HCT116 (cell line): ENCODE measurements at regions not wholly inside any gene's neighbourhood (a gene's known extent, or its start where the extent isn't known, plus 50 kb on each side); places are given as distances from the start of the nearest gene placed in this dataset.

Experiments used
- ATAC-seq: fragments of 200-7000 bp; cut with Tn5 transposase; 2 replicates; pipeline ENCODE4 v1.9.1; 2020; ENCODE audit warnings: mild to moderate bottlenecking, moderate library complexity
- BruUV-seq: library from RNA; stranded (reverse); fragments of 400-500 nt; replicated peaks from 2 replicates; lab custom pipeline; 2021; lab: Mats Ljungman, UMichigan
- CTCF ChIA-PET: fragments of 300-600 bp; sonication (Branson Sonifier 250); formaldehyde crosslinking; loops from one replicate; lab custom pipeline; 2021; ENCODE audit warnings: antibody characterized with exemption; lab: Charles Lee
- POLR2A ChIA-PET: fragments of 300-600, 350-600 bp; sonication (Branson Sonifier 250); formaldehyde crosslinking; loops from one replicate; lab custom pipeline; 2021; ENCODE audit warnings: antibody characterized with exemption; lab: Charles Lee
- RAD21 ChIA-PET, 2 experiments: fragments of 300-600 bp; sonication (Branson Sonifier 250); formaldehyde crosslinking; loops; one replicate each; lab custom pipeline; 2023; ENCODE audit warnings: low total read pairs in 2 of 2; ENCODE audit not compliant: uncharacterized antibody in 2 of 2, unreplicated experiment in 2 of 2, low non-redundant PET in 1 of 2; lab: Charles Lee
- DNase-seq: peaks from one replicate; pipeline ENCODE4 v3.0.0-alpha.2; 2010; ENCODE audit warnings: low read depth, low spot score
- H2AFZ ChIP-seq: fragments of 200-600 bp; shearing (Covaris generic), sonication (generic); 2 replicates; pipeline ENCODE4 v1.6.1; 2017; ENCODE audit warnings: low read depth, mixed run types, mixed read lengths, antibody characterized with exemption, low read length; ENCODE audit not compliant: poor library complexity, severe bottlenecking
- H3K27ac ChIP-seq: 2 replicates; pipeline ENCODE4 v1.5.1; 2012; ENCODE audit warnings: low read depth, low read length
- H3K27me3 ChIP-seq: fragments of 200-600 bp; sonication (generic); 2 replicates; pipeline ENCODE4 v1.6.1; 2016; ENCODE audit warnings: mixed run types, low read length, mixed read lengths; ENCODE audit not compliant: insufficient read depth
- H3K36me3 ChIP-seq, 2 experiments: fragments of 200-500 bp in 1 of 2; fragments of 200-600 bp in 1 of 2; sonication (Bioruptor generic) in 1 of 2; sonication (generic) in 1 of 2; 2 replicates each; pipeline versions ENCODE4 v1.5.1 to v1.6.1; 2014 to 2016; ENCODE audit warnings: low read length in 2 of 2, inconsistent platforms in 1 of 2, mixed read lengths in 1 of 2, mixed run types in 1 of 2; ENCODE audit not compliant: insufficient read depth in 2 of 2, control insufficient read depth in 1 of 2
- H3K4me1 ChIP-seq, 2 experiments: fragments of 200-600 bp in 1 of 2; sonication (generic) in 1 of 2; 2 replicates each; pipeline versions ENCODE4 v1.5.1 to v1.6.1; 2012 to 2017; ENCODE audit warnings: low read length in 2 of 2, inconsistent platforms in 1 of 2, mild to moderate bottlenecking in 1 of 2, mixed read lengths in 1 of 2, mixed run types in 1 of 2, moderate library complexity in 1 of 2; ENCODE audit not compliant: insufficient read depth in 2 of 2, control insufficient read depth in 1 of 2
- H3K4me2 ChIP-seq: fragments of 200-600 bp; sonication (generic); 2 replicates; pipeline ENCODE4 v1.6.1; 2017; ENCODE audit warnings: mixed run types, low read length, mixed read lengths
- H3K4me3 ChIP-seq, 2 experiments: fragments of 200-600 bp in 1 of 2; sonication (generic) in 1 of 2; replicated peaks in 1 of 2; 2 replicates each; pipeline ENCODE4 v1.5.1; 2011 to 2016; ENCODE audit warnings: low read length in 2 of 2, control low read depth in 1 of 2, low read depth in 1 of 2, mild to moderate bottlenecking in 1 of 2, mixed read lengths in 1 of 2, mixed run types in 1 of 2
- H3K79me2 ChIP-seq: fragments of 200-600 bp; sonication (generic); 2 replicates; pipeline ENCODE4 v1.6.1; 2017; ENCODE audit warnings: mild to moderate bottlenecking, mixed run types, low read length, moderate library complexity, mixed read lengths; ENCODE audit not compliant: insufficient read depth
- H3K9ac ChIP-seq: fragments of 200-600 bp; sonication (generic); 2 replicates; pipeline ENCODE4 v1.6.1; 2016; ENCODE audit warnings: low read length, mixed read lengths
- H3K9me2 ChIP-seq: fragments of 200-600 bp; sonication (generic), shearing (Covaris generic); 2 replicates; pipeline ENCODE4 v1.6.1; 2017; ENCODE audit warnings: mixed run types, mild to moderate bottlenecking, moderate library complexity; ENCODE audit not compliant: insufficient read depth
- H3K9me3 ChIP-seq, 2 experiments: fragments of 200-500 bp in 1 of 2; fragments of 200-600 bp in 1 of 2; sonication (Bioruptor generic) in 1 of 2; sonication (generic) in 1 of 2; 2 replicates each; pipeline ENCODE4 v1.6.1; 2014 to 2017; ENCODE audit warnings: low read length in 2 of 2, mixed read lengths in 2 of 2, inconsistent platforms in 1 of 2, low read depth in 1 of 2, mild to moderate bottlenecking in 1 of 2, mixed run types in 1 of 2, moderate library complexity in 1 of 2; ENCODE audit not compliant: control insufficient read depth in 1 of 2, insufficient read depth in 1 of 2
- H4K20me1 ChIP-seq: fragments of 200-600 bp; sonication (generic), shearing (Covaris generic); 2 replicates; pipeline ENCODE4 v1.6.1; 2017; ENCODE audit warnings: mixed run types, mild to moderate bottlenecking, moderate library complexity; ENCODE audit not compliant: insufficient read depth
- CBX3 ChIP-seq: IDR thresholded peaks from 2 replicates; pipeline ENCODE4 v1.6.1; 2012; ENCODE audit warnings: low read depth
- CEBPB ChIP-seq: IDR thresholded peaks from 2 replicates; pipeline ENCODE4 v1.6.1; 2012; ENCODE audit warnings: low read depth
- EGR1 ChIP-seq: IDR thresholded peaks from 2 replicates; pipeline ENCODE4 v1.6.1; 2012; ENCODE audit warnings: low read depth
- EZH2 ChIP-seq: fragments of 200-600 bp; sonication (generic); IDR thresholded peaks from 2 replicates; pipeline ENCODE4 v1.6.1; 2017; ENCODE audit warnings: antibody characterized with exemption, mixed run types
- EZH2phosphoT487 ChIP-seq: fragments of 200-600 bp; IDR thresholded peaks from 2 replicates; pipeline ENCODE4 v1.6.1; 2018; ENCODE audit warnings: antibody characterized with exemption, borderline replicate concordance
- FOSL1 ChIP-seq: IDR thresholded peaks from 2 replicates; pipeline ENCODE4 v1.6.1; 2012; ENCODE audit warnings: low read depth
- JUND ChIP-seq: IDR thresholded peaks from 2 replicates; pipeline ENCODE4 v1.6.1; 2012
- POLR2AphosphoS5 ChIP-seq: IDR thresholded peaks from 2 replicates; pipeline ENCODE4 v1.6.1; 2011; ENCODE audit warnings: mild to moderate bottlenecking, low read depth, low read length, moderate library complexity
- RAD21 ChIP-seq: IDR thresholded peaks from 2 replicates; pipeline ENCODE4 v1.6.1; 2012; ENCODE audit warnings: low read depth, mild to moderate bottlenecking
- SIN3A ChIP-seq: IDR thresholded peaks from 2 replicates; pipeline ENCODE4 v1.6.1; 2012; ENCODE audit warnings: low read depth
- SP1 ChIP-seq: IDR thresholded peaks from 2 replicates; pipeline ENCODE4 v1.6.1; 2012; ENCODE audit warnings: low read depth
- TCF7L2 ChIP-seq: IDR thresholded peaks from 2 replicates; pipeline ENCODE4 v1.7.0; 2011; ENCODE audit warnings: borderline replicate concordance, inconsistent platforms; ENCODE audit not compliant: insufficient read depth, insufficient read length; ENCODE audit errors: extremely low read depth
- ZFX ChIP-seq: fragments of 450-650 bp; IDR thresholded peaks from 2 replicates; pipeline ENCODE4 v1.6.1; 2017
- intact Hi-C: fragments of 100-400 bp; cut with micrococcal nuclease; formaldehyde crosslinking; loops from 2 replicates; pipeline ENCODE4 v1.10.0; 2022
- TF ChIP-seq, protein P1 (sequence below): IDR thresholded peaks from 2 replicates; pipeline ENCODE4 v1.6.1; 2012
- TF ChIP-seq, protein P2 (sequence below), 3 experiments: fragments of 200-600 bp in 1 of 3; sonication (generic) in 1 of 3; IDR thresholded peaks in 2 of 3; conservative IDR thresholded peaks in 1 of 3; 2 replicates each; pipeline ENCODE4 v1.5.1; 2012 to 2017; ENCODE audit warnings: low read depth in 2 of 3, low read length in 2 of 3, antibody characterized with exemption in 1 of 3, borderline replicate concordance in 1 of 3, control low read depth in 1 of 3, mild to moderate bottlenecking in 1 of 3, mixed read lengths in 1 of 3, mixed run types in 1 of 3, moderate library complexity in 1 of 3; ENCODE audit not compliant: insufficient read depth in 1 of 3

DNA sequence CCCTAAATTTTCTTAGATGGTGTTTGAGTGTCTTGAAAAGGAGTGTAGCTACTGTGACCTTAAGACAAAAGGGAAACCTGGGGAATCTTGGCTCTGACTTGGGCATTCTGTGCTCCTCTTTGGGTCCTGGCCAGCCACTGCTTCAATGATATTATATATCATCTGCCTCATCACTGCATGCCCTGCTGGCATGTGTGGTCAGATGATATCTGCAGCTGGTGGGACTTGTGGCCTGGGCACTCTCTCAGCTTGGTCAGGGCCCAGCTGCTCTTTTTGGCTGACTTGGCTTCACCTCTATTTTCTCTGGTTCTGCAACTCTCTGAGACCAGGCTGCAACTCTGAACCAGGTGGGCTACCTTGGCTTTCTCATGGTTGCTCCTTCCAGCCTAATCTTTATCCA is 446.1 kb upstream of the RARB start:
- DNase-seq (no peak), ATAC-seq (no peak)
- Histone ChIP-seq H3K27ac (no peak overlapping the region), H3K4me1 (no peaks in the 10 kb centered on the region), H3K9me3 (no peaks in the 10 kb centered on the region), H2AFZ (no peak overlapping the region), H3K9me2 (no peaks in the 10 kb centered on the region), H3K79me2 (no peaks in the 10 kb centered on the region), H3K4me3 (no peak overlapping the region), H3K36me3 (no peaks in the 10 kb centered on the region), H4K20me1 (no peaks in the 10 kb centered on the region), H3K27me3 (peaks cover 6% of the 10 kb centered on the region; the same call in 1 of the 2 replicates), H3K4me2 (no peak overlapping the region), H3K9ac (no peak overlapping the region)
- intact Hi-C loops: no loop called here
- RAD21 ChIA-PET: no interaction called here
- TF ChIP-seq, protein P1, sequence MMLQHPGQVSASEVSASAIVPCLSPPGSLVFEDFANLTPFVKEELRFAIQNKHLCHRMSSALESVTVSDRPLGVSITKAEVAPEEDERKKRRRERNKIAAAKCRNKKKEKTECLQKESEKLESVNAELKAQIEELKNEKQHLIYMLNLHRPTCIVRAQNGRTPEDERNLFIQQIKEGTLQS: no peak
- TF ChIP-seq JUND: no peak
- no peak for TF ChIP-seq RAD21
- no peak for TF ChIP-seq CEBPB
- no peak for TF ChIP-seq SP1
- no peak for TF ChIP-seq CBX3
- no peak for TF ChIP-seq SIN3A
- no peak for TF ChIP-seq EGR1
- no peak for TF ChIP-seq EZH2
- TF ChIP-seq, protein P2, sequence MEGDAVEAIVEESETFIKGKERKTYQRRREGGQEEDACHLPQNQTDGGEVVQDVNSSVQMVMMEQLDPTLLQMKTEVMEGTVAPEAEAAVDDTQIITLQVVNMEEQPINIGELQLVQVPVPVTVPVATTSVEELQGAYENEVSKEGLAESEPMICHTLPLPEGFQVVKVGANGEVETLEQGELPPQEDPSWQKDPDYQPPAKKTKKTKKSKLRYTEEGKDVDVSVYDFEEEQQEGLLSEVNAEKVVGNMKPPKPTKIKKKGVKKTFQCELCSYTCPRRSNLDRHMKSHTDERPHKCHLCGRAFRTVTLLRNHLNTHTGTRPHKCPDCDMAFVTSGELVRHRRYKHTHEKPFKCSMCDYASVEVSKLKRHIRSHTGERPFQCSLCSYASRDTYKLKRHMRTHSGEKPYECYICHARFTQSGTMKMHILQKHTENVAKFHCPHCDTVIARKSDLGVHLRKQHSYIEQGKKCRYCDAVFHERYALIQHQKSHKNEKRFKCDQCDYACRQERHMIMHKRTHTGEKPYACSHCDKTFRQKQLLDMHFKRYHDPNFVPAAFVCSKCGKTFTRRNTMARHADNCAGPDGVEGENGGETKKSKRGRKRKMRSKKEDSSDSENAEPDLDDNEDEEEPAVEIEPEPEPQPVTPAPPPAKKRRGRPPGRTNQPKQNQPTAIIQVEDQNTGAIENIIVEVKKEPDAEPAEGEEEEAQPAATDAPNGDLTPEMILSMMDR (IDR thresholded peaks at IDR 0.05 in 2 of 3, conservative IDR thresholded peaks at IDR 0.05 in 1 of 3; ENCODE audit: borderline replicate concordance in 1 of 3, insufficient read depth in 1 of 3, low read depth in 2 of 3, low read length in 2 of 3): no peak
- TF ChIP-seq TCF7L2: no peak
- TF ChIP-seq EZH2phosphoT487: no peak
- no peak for TF ChIP-seq POLR2AphosphoS5
- no peak for TF ChIP-seq FOSL1
- TF ChIP-seq ZFX: no peak
- CTCF ChIA-PET: no interaction called here
- POLR2A ChIA-PET: no interaction called here
- no TSS peak for BruUV-seq
